Neural cell (in vitro differentiated cells): ENCODE measurements at regions not wholly inside any gene's neighbourhood (a gene's known extent, or its start where the extent isn't known, plus 50 kb on each side); places are given as distances from the start of the nearest gene placed in this dataset.

Experiments
- H2AFZ ChIP-seq: fragments of 200-600, 300-800 bp; sonication (generic), shearing (Covaris generic); 2 replicates; pipeline ENCODE4 v1.6.0; 2014; ENCODE audit warnings: low read depth, mild to moderate bottlenecking, antibody characterized with exemption, low read length, moderate library complexity
- H3F3A ChIP-seq: fragments of 200-600 bp; shearing (Covaris generic); 2 replicates; pipeline ENCODE4 v1.6.1; 2016; ENCODE audit warnings: mild to moderate bottlenecking, moderate library complexity, mixed read lengths, antibody characterized with exemption, low read length; ENCODE audit not compliant: insufficient read depth, poor library complexity, severe bottlenecking
- H3K27ac ChIP-seq: fragments of 200-600, 300-800 bp; sonication (generic), shearing (Covaris generic); 2 replicates; pipeline ENCODE4 v1.5.1; 2014; ENCODE audit warnings: mild to moderate bottlenecking, low read length, moderate library complexity
- H3K27me3 ChIP-seq: fragments of 300-800, 200-600 bp; sonication (generic), shearing (Covaris generic); 2 replicates; pipeline ENCODE4 v1.6.0; 2014; ENCODE audit warnings: mild to moderate bottlenecking, low read depth, low read length, moderate library complexity; ENCODE audit not compliant: insufficient read depth
- H3K36me3 ChIP-seq: fragments of 300-800, 200-600 bp; sonication (generic), shearing (Covaris generic); 2 replicates; pipeline ENCODE4 v1.5.1; 2014; ENCODE audit warnings: mild to moderate bottlenecking, antibody characterized with exemption, low read length, moderate library complexity; ENCODE audit not compliant: insufficient read depth
- H3K4me2 ChIP-seq: fragments of 300-800, 200-600 bp; sonication (generic), shearing (Covaris generic); 2 replicates; pipeline ENCODE4 v1.6.0; 2014; ENCODE audit warnings: mild to moderate bottlenecking, low read length
- H3K4me3 ChIP-seq: fragments of 300-800, 200-600 bp; sonication (generic), shearing (Covaris generic); 2 replicates; pipeline ENCODE4 v1.5.1; 2014; ENCODE audit warnings: mild to moderate bottlenecking, low read length, moderate library complexity
- H3K79me2 ChIP-seq: fragments of 200-600 bp; shearing (Covaris generic); replicated peaks from 2 replicates; pipeline ENCODE4 v1.6.0; 2014; ENCODE audit warnings: mild to moderate bottlenecking, low read length, moderate library complexity; ENCODE audit not compliant: insufficient read depth
- H3K9ac ChIP-seq: fragments of 300-800, 200-600 bp; sonication (generic), shearing (Covaris generic); 2 replicates; pipeline ENCODE4 v1.6.1; 2016; ENCODE audit warnings: mild to moderate bottlenecking, low read length, mixed read lengths
- H3K9me2 ChIP-seq: fragments of 200-600 bp; shearing (Covaris generic); 2 replicates; pipeline ENCODE4 v1.6.1; 2016; ENCODE audit warnings: mild to moderate bottlenecking, low read length, mixed read lengths; ENCODE audit not compliant: insufficient read depth
- H3K9me3 ChIP-seq: fragments of 200-600, 300-800 bp; sonication (generic), shearing (Covaris generic); 2 replicates; pipeline ENCODE4 v1.6.1; 2016; ENCODE audit warnings: mild to moderate bottlenecking, mixed run types, low read length, moderate library complexity, mixed read lengths
- H4K20me1 ChIP-seq: fragments of 200-600 bp; shearing (Covaris generic); 2 replicates; pipeline ENCODE4 v1.6.1; 2016; ENCODE audit warnings: mild to moderate bottlenecking, mixed run types; ENCODE audit not compliant: insufficient read depth
- EP300 ChIP-seq: fragments of 450-650 bp; conservative IDR thresholded peaks from 2 replicates; pipeline ENCODE4 v1.6.1; 2014; ENCODE audit warnings: antibody characterized with exemption, mild to moderate bottlenecking, moderate library complexity; ENCODE audit not compliant: poor library complexity, severe bottlenecking
- EZH2 ChIP-seq: fragments of 200-600, 300-800 bp; shearing (Covaris generic), sonication (generic); IDR thresholded peaks from 2 replicates; pipeline ENCODE4 v1.6.1; 2014; ENCODE audit warnings: antibody characterized with exemption, low read length, borderline replicate concordance, mild to moderate bottlenecking; ENCODE audit not compliant: insufficient read depth, poor library complexity, severe bottlenecking
- MXI1 ChIP-seq: fragments of 450-650 bp; conservative IDR thresholded peaks from 2 replicates; pipeline ENCODE4 v1.6.1; 2014; ENCODE audit warnings: antibody characterized with exemption, mild to moderate bottlenecking; ENCODE audit not compliant: poor library complexity, severe bottlenecking
- POLR2AphosphoS5 ChIP-seq: IDR thresholded peaks from 2 replicates; pipeline ENCODE4 v1.6.1; 2012
- RAD21 ChIP-seq: fragments of 450-650 bp; conservative IDR thresholded peaks from 2 replicates; pipeline ENCODE4 v1.6.1; 2014; ENCODE audit warnings: antibody characterized with exemption, mild to moderate bottlenecking, moderate library complexity
- SMC3 ChIP-seq: fragments of 450-650 bp; conservative IDR thresholded peaks from 2 replicates; pipeline ENCODE4 v1.6.1; 2014; ENCODE audit warnings: antibody characterized with exemption, mild to moderate bottlenecking, moderate library complexity; ENCODE audit not compliant: poor library complexity
- TAF1 ChIP-seq: IDR thresholded peaks from 2 replicates; pipeline ENCODE4 v1.6.1; 2012; ENCODE audit warnings: low read depth
- TF ChIP-seq, protein P1 (sequence below): fragments of 450-650 bp; IDR thresholded peaks from 2 replicates; pipeline ENCODE4 v1.5.1; 2014; ENCODE audit warnings: antibody characterized with exemption, mild to moderate bottlenecking, moderate library complexity; ENCODE audit not compliant: poor library complexity, severe bottlenecking
- TF ChIP-seq, protein P2 (sequence below): IDR thresholded peaks from 2 replicates; pipeline ENCODE4 v1.6.1; 2012; ENCODE audit warnings: borderline replicate concordance

DNA sequence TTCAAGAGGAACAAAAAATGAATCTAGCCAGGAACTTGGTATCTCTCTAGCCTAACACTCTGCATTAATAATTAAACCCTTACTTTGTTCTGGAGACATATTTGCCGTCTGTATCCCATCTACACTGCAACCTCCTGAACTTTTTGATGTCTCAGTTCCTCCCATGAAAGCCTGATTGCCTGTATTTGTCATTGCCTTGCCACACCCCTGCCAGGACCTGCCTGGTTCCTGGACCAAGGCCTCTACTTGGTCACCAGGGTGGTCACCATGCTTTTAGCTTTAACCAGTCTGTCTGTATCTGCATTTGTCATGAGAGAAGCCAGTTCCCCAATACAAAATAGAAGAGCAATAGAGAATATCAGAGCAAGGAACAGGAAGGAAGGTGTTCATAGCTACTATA, 58.8 kb upstream of the NOL4 start:
- Histone ChIP-seq H3K79me2 (no peaks in the 10 kb centered on the region), H3K9me3 (peaks cover 4% of the 10 kb centered on the region), H3F3A (no peaks in the 10 kb centered on the region), H4K20me1 (no peaks in the 10 kb centered on the region), H3K9me2 (no peaks in the 10 kb centered on the region), H3K27ac (no peak overlapping the region), H3K27me3 (no peaks in the 10 kb centered on the region), H3K4me2 (no peak overlapping the region), H3K9ac (no peak overlapping the region), H3K4me3 (no peak overlapping the region), H2AFZ (no peak overlapping the region), H3K36me3 (no peaks in the 10 kb centered on the region)
- TF ChIP-seq, protein P1, sequence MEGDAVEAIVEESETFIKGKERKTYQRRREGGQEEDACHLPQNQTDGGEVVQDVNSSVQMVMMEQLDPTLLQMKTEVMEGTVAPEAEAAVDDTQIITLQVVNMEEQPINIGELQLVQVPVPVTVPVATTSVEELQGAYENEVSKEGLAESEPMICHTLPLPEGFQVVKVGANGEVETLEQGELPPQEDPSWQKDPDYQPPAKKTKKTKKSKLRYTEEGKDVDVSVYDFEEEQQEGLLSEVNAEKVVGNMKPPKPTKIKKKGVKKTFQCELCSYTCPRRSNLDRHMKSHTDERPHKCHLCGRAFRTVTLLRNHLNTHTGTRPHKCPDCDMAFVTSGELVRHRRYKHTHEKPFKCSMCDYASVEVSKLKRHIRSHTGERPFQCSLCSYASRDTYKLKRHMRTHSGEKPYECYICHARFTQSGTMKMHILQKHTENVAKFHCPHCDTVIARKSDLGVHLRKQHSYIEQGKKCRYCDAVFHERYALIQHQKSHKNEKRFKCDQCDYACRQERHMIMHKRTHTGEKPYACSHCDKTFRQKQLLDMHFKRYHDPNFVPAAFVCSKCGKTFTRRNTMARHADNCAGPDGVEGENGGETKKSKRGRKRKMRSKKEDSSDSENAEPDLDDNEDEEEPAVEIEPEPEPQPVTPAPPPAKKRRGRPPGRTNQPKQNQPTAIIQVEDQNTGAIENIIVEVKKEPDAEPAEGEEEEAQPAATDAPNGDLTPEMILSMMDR: no peak
- TF ChIP-seq, protein P2, sequence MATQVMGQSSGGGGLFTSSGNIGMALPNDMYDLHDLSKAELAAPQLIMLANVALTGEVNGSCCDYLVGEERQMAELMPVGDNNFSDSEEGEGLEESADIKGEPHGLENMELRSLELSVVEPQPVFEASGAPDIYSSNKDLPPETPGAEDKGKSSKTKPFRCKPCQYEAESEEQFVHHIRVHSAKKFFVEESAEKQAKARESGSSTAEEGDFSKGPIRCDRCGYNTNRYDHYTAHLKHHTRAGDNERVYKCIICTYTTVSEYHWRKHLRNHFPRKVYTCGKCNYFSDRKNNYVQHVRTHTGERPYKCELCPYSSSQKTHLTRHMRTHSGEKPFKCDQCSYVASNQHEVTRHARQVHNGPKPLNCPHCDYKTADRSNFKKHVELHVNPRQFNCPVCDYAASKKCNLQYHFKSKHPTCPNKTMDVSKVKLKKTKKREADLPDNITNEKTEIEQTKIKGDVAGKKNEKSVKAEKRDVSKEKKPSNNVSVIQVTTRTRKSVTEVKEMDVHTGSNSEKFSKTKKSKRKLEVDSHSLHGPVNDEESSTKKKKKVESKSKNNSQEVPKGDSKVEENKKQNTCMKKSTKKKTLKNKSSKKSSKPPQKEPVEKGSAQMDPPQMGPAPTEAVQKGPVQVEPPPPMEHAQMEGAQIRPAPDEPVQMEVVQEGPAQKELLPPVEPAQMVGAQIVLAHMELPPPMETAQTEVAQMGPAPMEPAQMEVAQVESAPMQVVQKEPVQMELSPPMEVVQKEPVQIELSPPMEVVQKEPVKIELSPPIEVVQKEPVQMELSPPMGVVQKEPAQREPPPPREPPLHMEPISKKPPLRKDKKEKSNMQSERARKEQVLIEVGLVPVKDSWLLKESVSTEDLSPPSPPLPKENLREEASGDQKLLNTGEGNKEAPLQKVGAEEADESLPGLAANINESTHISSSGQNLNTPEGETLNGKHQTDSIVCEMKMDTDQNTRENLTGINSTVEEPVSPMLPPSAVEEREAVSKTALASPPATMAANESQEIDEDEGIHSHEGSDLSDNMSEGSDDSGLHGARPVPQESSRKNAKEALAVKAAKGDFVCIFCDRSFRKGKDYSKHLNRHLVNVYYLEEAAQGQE: no peak
- TF ChIP-seq RAD21 (no peak), TAF1 (no peak), SMC3 (no peak), MXI1 (no peak), POLR2AphosphoS5 (no peak), EZH2 (no peak), EP300 (no peak)

DNA sequence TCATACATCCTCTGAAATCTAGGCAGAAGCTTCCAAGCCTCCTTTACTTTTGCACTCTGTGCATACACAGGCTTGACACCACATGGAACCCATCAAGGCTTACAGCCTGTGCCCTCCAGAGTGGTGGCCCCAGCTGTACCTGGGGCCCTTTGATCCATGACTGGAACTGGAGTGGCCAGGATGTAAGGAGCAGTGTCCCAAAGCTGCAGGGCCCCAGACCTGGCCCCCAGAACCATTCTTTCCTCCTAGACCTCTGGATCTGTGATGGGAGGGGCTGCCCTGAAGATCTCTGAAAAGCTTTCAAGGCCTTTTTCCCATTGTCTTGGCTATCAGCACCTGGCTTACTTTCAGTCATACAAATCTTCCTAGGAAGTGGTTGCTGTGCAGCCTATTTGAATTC, 63.1 kb upstream of the NOL4 start:
- Histone ChIP-seq H3K27ac (no peak overlapping the region), H3K4me2 (no peak overlapping the region), H3K27me3 (no peaks in the 10 kb centered on the region), H3K36me3 (no peaks in the 10 kb centered on the region), H3K4me3 (no peak overlapping the region), H3K9me3 (no peaks in the 10 kb centered on the region), H3K9ac (no peak overlapping the region), H3K9me2 (no peaks in the 10 kb centered on the region), H3F3A (no peaks in the 10 kb centered on the region), H3K79me2 (no peaks in the 10 kb centered on the region), H2AFZ (no peak overlapping the region), H4K20me1 (no peaks in the 10 kb centered on the region)
- TF ChIP-seq, protein P1: no peak
- no peak for TF ChIP-seq EP300
- no peak for TF ChIP-seq POLR2AphosphoS5
- TF ChIP-seq, protein P2: no peak
- TF ChIP-seq RAD21: no peak
- TF ChIP-seq MXI1: no peak
- TF ChIP-seq TAF1: no peak
- TF ChIP-seq EZH2: no peak
- TF ChIP-seq SMC3: no peak
